ENCODE measurements at regions not wholly inside any gene's neighbourhood (a gene's known extent, or its start where the extent isn't known, plus 50 kb on each side); places are given as distances from the start of the nearest gene placed in this dataset.
"Not testable (repeated sequence)": the region's sequence is repeated elsewhere in the genome, so short reads cannot be mapped to it uniquely, and the experiment has no call there.

- peak; percentile 63 for DNase-seq
Measured at GRCh38 chr10:59047957-59048618, 128.4 kb upstream of the PHYHIPL start.

GRCh38 chr10:59053502-59053901, 122.9 kb upstream of the PHYHIPL start:
- DNase-seq: not testable (repeated sequence)

GRCh38 chr10:59055045-59055444, 121.4 kb upstream of the PHYHIPL start:
- no peak for DNase-seq

GRCh38 chr10:59057345-59057744, 119.1 kb upstream of the PHYHIPL start:
- DNase-seq: no peak

DNA sequence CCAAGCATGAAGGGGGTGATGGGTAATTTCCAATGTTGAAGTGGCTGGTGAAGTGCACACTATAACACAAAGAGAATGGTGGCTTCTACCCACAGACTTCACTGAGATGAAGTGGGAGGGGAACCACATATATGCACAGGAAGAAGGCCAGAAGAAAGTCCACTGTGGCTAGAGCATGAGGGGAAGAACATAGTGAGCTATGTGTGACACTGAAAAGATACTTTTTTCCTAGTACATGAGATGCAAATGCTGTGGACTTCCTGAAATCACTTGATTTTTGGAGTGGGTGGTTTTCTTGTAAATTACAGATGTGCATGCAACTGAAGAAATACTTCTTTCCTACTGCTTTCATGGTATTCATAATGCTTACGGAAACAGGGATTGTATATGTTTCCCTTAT, 115.6 kb upstream of the PHYHIPL start:
- DNase-seq: no peak

- DNase-seq: no peak
Measured at GRCh38 chr10:59063491-59063890, 113.0 kb upstream of the PHYHIPL start.

DNA sequence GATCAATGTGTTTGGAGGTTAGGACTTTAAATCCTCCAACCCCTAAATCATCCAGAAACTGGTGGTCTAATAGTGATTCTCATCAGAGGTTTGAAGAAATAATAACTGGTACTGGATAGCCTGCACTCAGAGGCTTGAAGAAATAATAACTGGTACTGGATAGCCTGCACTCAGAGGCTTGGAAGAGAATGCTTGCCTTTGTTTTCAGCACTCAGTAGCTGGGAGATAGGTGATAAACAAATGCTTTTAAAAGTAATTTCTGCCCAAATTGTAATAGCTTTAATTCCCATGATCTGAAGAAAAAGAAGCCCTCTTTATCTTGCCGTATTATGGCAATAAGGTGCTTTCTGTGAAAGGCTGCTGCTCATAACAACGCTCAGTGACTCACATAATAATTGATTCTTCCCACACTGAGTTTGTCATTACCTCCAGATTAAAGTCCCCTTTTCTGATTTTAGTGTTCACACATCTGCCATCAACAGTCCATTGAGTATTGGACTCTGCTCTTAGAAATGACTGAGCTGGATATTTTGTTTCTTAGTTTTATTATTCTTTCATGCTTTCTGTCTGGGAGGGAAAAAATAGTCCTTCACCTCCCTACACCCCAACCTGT, 112.3 kb upstream of the PHYHIPL start:
- no peak for DNase-seq

DNA sequence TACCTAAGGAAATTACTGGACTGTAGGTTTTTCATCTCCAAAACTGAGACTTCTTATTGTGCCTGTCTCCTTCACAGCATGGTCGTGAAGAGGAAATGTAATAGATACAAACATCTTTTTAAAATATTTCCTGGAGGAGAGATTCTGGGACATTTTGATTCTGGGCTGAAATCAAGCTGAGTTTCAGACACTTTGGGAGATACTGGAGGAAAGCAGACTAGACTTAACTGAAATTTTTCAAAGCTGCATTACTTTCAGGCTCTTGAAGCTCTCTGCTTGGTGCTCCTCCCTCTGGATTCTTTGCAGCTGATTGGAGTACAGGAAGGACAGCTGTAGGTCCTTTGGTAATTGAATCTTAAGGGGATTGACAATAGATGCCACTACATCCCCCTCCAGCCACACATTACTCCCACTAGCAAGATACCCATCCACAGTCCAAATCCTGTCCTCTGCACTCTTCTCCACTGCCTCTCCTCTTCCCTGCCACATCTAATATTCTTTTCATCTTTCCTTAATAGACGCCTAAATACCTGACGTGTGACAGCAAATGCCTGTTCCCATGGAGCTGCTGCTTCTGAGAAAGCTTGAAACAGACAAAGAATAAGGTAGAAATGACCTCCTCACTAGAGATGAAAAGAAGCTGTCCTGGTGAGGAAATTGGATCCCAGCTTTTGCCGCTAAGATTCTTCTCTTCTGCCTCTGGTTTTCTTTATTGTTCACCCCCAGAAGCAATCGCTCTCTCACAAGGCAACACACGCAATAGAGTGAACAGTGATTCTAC, 111.5 kb upstream of the PHYHIPL start:
- DNase-seq: no peak

- no peak for DNase-seq
Measured at GRCh38 chr10:59068581-59069191, 107.8 kb upstream of the PHYHIPL start.

GRCh38 chr10:59072038-59072437, 104.4 kb upstream of the PHYHIPL start:
- no peak for DNase-seq

DNA sequence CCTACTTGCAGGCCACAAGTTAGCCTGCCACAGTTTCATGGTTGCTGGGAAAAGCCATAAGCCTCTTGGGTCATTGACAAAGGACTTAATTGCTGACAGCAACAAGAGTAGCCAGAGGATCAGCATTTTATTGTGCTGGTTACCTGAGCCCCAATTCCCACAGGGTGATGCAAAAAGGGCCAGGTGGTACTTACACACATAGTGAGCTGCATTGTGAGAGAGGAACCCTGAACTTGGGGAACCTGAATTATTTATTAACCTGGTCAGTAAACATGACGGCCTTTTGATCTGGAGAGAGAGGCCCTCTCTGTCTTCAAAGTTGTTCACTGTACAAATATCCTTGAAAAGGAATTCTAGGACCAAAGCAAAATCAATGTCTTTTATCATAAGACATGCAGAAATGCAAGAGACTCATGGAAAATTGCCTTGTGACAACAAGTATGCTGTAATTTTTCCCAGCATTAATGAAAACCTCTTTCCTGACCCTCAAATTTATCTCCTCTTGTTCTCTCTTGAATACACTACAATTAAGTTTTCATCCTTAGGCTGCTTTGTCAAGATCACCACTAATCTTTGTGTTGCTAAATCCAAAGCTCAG, 102.9 kb upstream of the PHYHIPL start:
- no peak for DNase-seq

GRCh38 chr10:59075576-59075975, 100.9 kb upstream of the PHYHIPL start:
- DNase-seq: no peak

DNA sequence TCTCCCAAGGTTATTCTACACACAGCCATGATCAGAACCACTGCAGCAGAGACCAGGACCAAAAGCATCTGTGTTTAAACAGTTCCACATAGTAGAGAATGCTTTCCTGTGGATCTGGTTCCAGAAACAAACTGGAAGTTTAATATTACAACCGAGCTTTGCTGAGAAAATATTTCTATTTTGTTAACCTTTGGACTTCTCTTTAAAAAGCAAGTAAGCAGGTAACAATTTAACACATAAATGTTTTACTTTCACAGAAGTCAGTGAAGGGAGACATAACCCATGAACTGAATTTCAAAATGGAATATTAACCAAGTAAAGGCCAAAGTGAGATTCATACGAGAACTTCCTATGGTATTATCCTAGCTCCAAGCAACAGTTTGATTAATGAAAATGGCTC, 98.6 kb upstream of the PHYHIPL start:
- no peak for DNase-seq

GRCh38 chr10:59078978-59079377, 97.5 kb upstream of the PHYHIPL start:
- DNase-seq: no peak

DNA sequence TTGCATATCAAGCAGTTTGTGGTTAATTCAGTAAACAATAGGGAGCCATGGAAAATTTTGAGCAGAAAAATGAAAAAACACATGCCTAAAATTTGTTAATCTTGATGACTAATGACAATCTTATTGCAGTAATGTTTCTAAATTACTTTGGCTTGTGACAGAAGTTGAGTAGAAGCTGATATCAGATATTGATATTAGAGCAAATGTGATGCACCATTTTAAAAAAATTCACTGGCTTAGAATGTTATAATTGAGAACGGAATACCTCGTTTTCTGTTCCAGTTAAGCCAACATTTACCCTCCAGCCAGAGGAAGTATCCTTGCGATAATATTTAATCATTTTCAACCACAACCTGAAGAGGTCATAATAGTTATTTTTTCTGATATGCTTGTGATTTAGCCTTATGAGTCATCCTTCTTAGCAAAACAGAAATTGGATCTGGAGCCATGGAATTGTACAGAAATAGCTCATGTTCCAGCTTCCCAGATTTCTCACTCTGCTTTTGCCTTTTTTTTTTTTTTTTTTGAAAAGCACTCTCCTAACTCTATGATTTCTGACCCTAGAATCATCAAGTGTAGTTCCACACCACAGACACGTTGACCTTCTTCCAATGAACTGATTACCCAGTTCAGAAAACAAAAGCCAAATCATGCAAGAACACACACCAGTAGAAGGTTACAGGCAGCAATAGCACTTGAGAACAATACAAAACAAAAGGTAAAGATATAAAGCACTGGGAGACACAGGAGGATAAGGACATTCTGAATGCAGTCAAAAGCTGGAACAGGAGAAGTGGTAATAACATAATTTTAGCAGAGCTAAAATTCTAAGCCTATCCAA, 96.8 kb upstream of the PHYHIPL start:
- DNase-seq: no peak

DNA sequence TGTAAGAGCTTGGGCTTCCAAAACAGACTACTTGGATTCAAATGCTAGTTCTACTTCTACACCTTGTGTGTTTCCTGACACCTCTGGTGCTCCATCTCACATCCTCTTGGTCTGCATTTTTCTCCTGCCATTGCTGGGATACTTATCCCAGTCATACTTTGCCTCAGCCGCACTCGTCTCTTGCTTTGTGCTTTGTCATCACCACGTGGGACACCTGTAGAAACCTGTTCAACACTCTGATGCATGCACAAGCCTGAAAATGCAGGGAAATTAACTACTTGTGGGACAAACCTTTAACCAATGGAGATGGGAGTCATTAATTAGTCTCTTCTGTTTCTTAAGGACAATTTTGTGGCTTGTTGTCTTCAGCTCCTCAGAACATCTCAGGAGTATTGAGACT, 94.2 kb upstream of the PHYHIPL start:
- no peak for DNase-seq

GRCh38 chr10:59085054-59085453, 91.4 kb upstream of the PHYHIPL start:
- DNase-seq: no peak

GRCh38 chr10:59085711-59086502, 90.5 kb upstream of the PHYHIPL start:
- no peak for DNase-seq

DNA sequence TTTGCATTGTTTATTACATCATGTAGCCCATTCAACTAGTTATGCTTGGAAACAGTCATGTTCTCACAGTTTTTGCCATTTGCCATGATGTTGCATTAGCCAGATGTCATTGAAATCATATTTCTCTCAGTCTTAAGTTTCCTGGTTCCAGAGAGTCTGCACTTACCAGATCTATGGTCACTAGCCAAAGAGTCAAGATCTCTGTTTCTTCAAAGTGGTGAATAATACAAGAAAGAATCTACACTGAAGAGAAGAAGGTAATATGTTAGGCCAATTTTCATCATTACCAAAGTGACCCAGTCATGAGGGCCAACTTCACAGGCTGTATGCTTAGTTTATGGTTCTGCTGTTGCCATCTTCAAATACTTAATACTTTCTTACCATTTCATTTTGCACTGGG, 89.0 kb upstream of the PHYHIPL start:
- no peak for DNase-seq

GRCh38 chr10:59088912-59089573, 87.4 kb upstream of the PHYHIPL start:
- no peak for DNase-seq

Data from RPMI8226 (cell line).